GM03348 (cell line): ENCODE measurements at regions not wholly inside any gene's neighbourhood (a gene's known extent, or its start where the extent isn't known, plus 50 kb on each side); places are given as distances from the start of the nearest gene placed in this dataset.

Source experiments
- DNase-seq: peaks from one replicate; pipeline ENCODE4 v3.0.0; 2012; ENCODE audit warnings: low spot score

DNA sequence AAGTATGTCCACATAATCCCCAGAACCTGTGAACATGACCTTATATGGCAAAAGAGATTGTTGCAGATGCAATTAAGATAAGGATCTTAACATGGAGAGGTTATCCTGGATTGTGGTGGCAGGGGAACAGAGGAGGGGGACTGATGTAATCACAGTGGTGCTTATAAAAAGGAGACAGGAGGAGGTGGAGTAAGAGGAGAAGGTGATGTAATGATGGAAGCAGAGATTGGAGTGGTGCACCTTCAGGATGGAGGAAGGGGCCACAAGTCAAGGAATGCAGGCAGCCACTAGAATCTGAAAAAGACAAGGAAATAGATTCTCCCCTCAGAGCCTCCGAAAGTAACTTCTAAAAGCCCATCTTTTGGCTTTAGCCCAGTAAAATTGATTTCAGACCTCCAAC, 388.4 kb downstream of the BCOR start:
- no peak for DNase-seq

DNA sequence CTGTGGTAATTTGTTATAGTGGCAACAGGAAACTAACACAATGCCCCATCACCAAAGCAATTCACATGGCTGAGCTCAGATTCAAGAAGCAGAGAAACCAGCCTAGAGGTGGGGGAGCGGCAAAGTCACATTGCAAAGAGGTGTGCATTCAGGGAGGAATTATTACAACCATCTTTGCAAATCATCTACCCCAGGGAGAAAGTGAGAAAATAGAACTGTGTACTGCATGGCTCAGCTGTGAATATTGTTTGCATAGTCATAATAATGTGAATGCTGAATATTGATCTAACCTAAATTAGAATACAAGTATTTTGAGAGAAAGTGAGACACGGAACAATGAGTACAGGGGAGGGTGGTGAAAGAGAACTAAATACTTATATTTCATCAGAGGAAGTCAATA, 387.9 kb downstream of the BCOR start:
- DNase-seq = no peak

DNA sequence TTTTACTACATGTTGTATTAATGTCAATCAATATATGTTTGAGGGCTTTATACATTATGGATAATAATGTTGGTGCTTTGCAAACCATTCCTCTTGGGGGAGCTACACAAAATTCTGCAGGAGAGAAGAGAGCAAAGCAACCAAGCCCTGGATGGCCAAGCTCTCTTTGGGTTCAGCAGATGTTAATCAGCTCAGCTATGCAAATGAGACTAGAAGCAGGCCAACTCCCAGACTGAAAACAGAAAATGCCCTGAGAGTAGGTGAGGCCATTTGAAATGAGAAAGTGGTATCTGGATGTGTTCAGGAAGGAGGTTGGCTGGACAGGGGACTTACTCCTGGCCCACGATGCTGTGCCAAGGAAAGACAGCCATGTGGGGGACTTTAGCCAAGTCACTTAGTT, 387.0 kb downstream of the BCOR start:
- no peak for DNase-seq

DNA sequence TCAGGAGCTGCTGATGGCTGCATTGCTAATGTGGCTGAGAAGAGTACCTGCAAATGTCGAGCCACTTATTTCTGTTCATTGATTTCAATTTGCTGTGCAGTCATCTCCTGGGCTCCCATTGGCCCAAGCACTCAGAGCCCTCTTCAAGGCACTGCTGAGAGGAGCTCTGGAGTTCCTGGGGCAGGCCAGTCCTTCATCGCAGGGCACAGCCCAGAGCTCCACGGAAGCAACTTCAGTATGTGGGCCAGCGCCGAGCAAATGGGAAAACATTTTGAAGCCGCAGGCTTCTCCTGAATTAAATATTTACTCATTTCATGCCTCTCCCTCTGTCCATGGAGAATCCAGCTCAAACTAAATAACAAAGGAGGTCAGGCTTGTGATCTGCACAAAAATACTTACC, 383.3 kb downstream of the BCOR start:
- DNase-seq = no peak

DNA sequence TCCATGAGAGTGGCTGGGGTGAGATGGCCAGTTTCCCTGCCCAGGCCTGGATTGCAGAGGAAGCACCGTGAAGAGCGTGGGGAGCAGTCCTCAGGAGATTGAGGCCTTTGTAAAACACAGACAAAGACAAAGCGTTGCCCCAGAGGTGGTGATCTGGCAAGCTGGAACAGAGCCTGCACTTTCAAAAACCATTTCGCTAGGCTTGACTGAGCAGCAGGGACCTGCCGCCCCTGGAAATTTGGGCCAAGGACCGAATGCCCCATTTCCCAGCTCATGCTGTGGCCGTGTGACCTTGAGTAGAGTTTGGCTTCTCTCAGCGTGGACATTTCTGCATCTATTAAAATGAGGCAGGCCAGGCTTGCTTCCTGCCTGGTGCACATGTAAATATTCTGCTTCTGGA, 381.4 kb downstream of the BCOR start:
- no peak for DNase-seq

DNA sequence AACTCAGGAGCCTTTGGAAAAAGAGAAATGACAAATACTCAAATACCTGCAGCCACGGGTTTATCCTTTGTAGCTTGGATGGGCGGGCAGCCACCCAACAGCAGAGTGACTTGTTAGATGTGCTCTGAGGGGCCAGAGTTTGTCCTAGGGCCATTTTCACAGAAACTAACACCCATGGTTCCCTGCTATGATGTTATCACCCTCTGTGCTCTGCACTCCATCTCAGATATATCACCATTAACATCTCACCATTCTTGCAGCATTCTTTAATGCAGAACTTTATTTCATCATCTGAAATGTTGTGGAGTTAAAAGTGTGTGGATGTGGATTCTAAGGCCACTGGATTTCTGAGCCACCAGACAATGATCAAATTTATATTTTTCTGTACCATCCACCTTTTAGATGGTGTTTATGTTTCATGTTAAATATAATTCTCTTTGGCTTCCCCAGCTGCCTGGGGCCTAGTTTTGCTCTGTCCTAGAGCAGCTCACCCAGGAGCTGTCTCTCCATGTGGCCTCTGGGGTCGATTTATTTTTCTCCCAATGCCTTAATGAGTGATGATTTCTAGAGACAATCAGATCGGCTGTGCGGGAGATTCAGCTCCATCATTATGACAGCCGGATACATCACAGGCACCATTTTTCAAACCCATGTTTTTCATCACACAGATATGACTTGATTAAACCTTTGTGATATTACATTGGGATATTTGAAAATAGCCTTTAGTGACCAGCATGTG, 380.8 kb downstream of the BCOR start:
- no peak for DNase-seq

DNA sequence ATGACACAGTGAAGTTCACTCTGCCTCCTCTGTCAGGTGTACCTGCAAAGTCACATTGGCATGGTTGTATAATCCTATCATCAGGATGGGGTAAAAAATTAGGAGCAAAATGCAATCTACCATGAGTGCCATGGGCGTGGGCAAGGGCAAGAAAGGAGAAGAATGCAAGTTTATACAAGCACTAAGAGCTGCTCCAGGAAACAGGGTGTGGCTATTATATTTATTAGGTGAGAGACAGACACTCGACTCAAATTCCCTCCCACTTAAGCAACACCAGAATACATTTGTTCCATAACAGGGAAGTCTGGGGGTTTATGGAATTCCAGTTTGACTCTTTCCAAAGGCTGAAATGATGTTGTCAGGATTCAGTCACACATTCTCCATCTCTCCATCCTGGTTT, 378.8 kb downstream of the BCOR start:
- DNase-seq = peak; percentile 13

DNA sequence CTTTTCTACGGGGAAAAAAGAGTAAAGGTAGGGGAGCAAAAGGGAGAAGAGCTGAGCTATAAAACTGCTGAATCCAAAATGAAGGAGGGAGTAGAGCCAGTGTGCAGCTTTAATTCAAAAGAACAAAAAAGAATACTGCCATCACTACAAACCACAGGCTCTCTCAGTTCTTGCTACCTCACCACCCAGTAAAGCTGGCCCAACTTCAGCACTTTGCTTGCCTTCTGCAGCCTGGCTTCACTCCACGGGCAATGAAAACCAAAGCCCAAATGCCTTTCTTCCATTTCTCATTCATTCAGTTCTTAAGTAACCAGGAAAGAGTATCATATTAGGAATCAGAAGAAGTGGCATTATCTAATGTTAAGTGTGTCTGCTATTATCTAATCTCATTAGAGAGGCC, 376.8 kb downstream of the BCOR start:
- DNase-seq = peak; percentile 11

DNA sequence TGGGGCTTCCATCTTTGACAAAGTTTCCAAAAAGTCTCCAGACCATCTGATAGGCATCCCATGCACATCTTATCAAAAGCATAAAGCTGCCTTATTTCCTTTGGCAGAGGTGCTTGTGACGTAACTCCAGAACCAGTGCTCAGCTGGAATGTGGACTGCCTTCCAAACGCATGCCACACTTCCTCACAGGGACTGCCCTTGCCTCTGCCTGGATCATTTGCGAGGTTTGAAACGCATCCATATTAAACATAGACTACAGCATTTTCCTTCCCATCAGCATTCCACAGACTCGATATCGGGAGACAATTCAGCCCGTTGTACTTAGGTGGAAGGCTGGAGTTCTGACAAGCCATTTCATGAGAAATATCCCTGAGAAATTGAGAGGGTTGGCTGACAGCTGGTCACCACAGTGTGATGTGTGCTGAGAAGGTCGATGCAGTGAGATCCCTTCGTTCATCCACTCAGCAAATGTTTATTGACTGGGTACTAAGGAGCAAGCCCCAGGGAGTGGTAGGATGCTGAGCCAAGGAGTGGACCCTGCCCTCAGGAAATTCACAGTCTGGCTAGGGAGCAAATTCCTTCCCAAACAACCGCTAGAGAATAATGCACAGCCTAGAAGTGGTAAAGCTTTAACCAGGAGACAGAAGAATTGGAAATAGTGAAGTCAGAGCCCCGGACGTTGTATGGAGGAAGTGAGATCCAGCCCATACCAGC, 376.0 kb downstream of the BCOR start:
- DNase-seq = peak; percentile 54

DNA sequence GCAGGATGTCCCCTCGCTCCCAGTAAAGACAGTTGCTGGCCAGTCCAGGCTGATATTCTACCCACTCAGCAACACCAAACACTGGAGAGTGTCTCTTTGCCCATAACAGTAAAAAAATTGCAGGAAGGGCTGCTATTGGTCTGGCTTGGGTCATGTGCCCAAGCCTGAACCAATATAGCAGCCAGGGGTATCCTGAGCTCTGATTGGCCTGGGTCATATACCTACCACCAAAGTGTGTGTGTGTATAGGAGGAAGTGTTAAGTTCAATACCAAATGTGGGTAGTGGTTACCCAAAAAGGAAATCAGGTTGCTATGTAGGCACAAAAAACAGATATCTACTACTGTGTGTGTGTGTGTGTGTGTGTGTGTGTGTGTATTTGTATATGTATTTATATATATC, 373.2 kb downstream of the BCOR start:
- DNase-seq = no peak

DNA sequence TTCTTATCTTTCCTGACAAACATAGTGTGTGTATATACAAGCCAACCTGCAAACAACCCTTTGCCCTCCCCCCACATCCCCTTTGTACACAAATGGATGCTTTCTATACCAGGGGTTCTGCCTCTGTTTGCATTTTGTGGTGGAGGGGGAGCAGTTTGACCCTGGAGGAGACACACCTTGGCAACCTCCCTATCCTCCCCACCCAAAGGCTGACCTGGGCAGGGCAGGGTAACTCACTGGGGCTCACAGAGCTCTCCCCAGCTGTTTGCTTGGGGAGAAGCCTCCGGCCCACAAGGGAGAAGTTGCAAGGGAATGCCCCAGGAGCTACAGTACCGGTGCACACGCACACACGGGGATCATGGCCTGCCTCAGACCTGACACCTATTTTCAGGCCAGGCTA, 372.6 kb downstream of the BCOR start:
- no peak for DNase-seq

DNA sequence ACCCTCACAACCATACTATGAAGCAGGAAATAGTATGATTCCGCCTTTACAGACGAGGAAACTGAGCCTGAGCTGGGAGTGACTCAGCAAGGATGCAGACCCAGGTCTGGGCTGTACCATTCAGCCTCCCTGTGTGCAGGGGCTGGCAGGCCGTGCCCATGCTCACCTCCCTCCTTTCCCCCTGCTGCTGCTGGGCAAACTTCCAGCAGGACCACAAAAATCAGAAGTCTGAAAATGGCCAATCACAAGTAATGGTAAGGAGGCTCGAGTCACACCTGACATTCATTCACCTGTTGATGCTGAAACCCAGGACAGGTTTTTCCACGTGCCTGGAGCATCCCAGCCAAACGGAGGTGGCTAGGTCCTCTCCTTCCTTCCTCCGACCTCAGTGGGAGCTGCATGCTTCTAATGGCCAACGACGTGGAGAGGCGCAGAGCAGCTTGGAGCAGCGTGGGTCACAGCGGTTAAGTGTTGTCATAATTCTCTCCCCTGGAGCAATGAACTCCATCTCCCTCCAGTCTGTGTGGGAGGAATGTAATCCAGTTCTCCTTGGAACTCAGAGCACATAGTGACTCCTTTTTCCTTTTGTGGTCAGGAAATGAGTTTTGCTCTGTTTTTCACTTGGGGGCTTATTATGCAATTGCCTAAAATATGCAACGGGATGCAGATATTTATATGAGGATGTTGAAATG, 371.7 kb downstream of the BCOR start:
- peak; percentile 80 for DNase-seq

DNA sequence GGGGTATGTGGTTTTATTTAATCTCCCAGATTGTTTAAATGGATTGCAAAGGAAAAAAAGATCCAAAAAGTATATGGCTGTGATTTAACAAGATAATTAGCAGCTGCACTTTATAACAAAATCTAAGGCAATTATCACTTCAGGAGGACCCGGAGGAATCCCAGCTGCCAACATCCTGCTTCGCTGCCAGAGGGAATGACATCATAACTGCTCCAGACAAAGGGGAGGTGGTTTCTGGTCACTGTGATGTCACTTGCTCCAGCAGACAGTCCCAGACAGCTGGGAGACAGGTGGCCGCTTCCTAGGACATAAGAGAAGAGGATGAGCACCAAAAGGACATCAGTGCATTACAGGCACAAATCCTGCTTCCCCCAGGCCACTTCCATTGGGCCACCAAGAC, 371.0 kb downstream of the BCOR start:
- peak; percentile 48 for DNase-seq

DNA sequence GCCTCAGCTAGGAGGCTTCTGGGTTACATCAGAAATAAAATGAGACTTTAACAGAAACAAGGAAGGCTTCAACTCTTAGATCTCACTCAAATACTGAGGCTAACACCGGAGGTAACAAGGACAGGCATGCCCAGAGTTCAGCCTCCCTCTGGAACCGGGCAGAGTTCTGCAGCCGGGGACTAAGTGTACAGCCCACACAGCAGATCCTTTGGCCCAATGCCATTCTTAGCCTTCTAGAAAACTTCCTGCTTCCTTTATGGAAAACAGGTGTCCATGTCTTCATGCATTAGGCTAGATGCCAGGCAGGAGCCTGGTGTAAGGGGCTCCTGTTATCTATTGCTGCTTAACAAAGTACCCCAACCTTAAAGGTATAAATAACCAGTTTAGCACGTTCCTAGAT, 369.7 kb downstream of the BCOR start:
- peak; percentile 11 for DNase-seq

DNA sequence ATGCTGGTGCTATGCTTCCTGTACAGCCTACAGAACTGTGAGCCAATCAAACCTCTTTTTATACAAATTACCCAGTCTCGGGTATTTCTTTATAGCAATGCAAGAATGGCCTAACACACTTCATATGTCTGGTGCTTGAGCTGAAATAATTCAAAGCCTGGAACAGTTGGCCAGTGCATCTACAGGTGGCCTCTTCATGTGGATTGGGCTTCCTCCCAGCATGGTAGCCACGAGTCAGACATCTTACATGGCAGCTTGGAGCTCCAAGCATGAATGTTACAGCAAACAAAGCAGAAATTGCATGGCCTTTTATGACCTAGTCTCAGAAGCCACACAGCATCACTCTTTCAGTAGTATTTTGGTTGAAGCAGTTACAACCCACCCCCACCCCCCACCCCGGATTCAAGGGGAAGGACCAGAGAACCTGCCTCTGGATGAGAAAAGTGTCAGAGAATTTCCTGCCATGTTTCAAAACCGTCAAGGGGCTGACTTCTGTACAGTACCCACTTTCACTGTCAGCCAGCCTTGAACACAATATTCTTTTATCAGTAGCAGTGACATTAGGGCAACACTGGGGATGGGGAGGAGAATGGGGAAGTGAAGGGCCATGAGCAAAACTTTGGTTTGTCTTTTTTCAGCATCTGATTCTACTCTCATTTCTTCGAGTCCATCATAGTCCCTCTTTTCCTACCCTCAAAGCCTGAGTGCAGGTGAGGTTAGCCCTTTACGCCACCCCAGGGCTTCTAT, 368.7 kb downstream of the BCOR start:
- DNase-seq = no peak

DNA sequence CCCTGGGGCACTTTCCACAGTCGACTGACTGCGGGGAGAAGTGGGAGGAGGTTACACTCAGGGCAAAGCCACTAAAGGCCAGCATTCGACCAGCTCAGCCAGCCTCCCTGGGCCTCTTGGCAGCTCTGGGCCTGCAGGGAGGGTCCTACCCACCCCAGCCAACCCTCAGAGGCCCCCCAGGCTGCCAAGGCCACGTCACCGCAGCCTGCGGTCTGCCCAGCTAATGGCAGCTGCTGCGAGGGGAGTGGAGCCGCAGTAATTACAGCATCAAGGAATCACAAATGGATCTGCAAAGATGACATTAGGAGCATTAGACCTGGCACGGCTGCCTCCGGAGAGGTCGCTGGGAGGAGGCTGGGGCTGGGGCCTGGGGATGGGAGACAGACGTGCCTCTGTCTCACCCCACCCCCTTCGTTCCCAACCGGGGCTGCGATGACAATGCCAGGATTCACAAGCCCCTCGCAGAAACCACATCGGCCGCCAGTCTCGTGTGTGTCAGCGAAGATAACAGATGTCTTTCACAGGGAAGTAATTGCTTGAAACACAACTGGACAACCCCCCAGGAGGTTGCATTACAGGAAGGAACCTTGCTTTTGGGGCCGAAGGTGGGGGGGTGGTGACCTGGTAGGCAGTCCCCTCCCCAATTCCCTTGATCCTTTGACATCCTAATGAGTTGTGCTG, 367.6 kb downstream of the BCOR start:
- DNase-seq = no peak

DNA sequence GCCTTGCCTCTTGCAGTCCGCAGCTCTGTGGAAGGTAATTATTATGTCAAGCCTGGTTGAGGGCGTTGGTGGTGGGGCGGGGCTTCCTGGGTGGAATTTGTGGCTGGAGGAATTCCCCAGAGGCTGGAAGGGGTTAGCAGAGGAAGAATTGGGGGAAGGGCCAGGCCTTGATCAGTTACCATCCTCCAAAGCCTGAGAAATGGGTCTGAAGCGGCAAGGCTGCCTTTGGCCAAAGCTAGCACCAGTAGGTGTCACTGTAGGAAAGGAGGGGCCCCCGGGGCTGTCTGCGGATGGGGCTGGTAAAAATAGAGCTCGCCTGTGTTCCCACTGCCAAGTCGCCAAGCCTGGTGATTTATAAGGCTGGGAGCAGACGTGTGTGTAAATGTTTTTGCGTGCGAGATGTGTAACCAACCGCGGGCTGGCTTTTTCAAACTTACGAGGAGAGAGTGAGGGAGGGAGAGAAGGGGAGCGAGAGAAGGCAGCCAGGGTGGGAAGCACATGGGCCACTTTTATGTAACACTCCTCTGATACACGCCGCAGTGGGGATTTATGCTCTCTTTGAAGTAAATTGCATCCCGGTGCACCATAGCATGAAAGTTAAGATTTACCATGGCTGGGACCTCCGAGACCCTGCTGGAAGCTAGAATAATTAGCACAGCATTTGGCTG, 367.0 kb downstream of the BCOR start:
- DNase-seq = peak; percentile 84

DNA sequence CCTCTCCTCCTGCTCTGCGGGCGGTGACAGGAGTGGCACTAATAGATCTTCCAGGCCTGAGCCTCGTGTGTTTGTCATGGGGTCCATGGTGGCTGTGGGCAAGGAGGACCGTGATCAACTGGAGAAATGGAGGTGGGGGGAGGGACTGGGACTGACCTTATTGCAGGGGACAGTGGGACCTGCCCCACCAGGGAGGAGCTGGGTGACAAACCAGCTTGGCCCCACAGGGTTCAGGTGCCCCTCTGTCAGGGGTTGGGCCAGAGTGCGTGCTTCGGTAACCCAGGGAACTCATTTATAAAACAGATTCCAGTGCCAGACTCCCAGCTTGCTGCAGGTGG, 366.5 kb downstream of the BCOR start:
- no peak for DNase-seq

DNA sequence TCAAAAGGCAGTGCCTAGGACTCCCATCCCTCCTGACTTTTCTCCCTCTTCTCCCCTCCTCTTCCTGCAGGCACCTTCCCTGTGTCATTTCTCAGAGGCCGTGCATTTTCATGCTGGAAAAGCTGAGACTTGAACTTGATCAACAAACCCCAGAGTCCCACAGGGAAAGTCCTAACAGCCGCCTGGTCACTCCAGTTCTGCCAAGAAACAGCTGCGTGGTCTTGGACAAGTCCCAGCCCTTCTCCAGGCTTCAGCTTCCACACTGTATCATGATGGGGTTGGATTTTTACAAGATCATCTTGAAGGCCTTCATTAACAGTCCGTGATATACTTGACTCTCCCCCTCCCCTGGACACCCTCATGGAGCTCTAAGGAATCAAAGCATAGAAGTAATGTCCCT, 366.0 kb downstream of the BCOR start:
- no peak for DNase-seq

DNA sequence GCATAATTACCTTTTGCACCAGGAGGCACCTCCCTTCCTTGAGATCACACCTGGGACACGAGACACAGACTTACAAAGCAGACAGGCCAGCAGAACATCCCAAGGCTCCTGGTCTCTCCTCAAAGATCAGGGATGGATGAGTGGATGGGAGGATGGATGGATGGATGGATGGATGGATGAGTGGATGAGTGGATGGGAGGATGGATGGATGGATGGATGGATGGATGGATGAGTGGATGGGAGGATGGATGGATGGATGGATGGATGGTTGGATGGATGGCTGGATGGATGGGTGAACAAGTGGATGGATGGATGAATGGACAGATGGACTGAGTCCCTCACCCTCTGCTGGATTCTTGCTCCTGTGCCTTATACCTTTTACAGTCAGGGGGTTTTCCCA, 364.0 kb downstream of the BCOR start:
- DNase-seq = no peak

DNA sequence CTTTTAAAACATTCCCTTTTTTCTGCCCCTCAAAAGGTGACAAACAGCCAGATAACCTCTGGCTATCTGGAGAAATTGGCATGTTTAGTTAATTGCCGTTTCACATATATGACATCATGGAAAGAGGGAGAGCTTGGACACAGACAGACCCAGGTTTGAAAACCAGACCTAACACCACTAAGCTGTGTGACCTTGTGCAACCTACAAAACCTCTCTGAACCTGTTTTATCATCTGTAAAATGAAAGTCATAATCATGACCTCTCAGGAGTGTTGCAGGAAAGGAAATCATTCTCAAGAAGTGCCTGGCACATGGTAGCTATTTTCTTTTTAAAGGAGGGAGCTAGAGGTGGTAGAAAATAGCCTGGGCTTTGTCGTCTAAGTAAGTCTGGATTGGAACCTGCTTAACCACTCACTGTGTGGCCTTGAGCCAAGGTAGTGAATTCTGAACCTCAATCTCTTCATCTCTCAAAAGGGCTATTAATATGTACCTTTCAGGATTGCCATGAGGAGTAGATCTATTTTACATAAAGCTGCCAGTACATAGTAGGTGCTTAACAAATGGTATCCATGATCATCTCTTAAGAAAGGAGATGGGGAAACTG, 363.5 kb downstream of the BCOR start:
- DNase-seq = no peak
